ACHN (cell line): ENCODE measurements at regions not wholly inside any gene's neighbourhood (a gene's known extent, or its start where the extent isn't known, plus 50 kb on each side); places are given as distances from the start of the nearest gene placed in this dataset.

Experiments used
- DNase-seq: peaks from one replicate; pipeline ENCODE4 v3.0.0-alpha.2; 2015
- in situ Hi-C: cut with HindIII; loops from 2 replicates; pipeline ENCODE4 v1.10.0; 2017; ENCODE audit warnings: low sequenced_read_pairs, low pct_ligation_motif_present, low pct_unique_long_range_greater_than_20kb

GRCh38 chr5:74355041-74355824 is 285.3 kb downstream of the ENC1 start:
- in situ Hi-C loops = no loop called here
- no peak for DNase-seq

- DNase-seq = no peak
- in situ Hi-C loops = no loop called here
These were observed 288.3 kb downstream of the ENC1 start for GRCh38 chr5:74352256-74352655.

GRCh38 chr5:74342948-74343682 is 297.4 kb downstream of the ENC1 start:
- peak; percentile 2 for DNase-seq
- in situ Hi-C loops = no loop called here

GRCh38 chr5:74342182-74342581 is 298.3 kb downstream of the ENC1 start:
- DNase-seq = no peak
- in situ Hi-C loops = no loop called here

GRCh38 chr5:74341221-74341620 is 299.3 kb downstream of the ENC1 start:
- DNase-seq = no peak
- in situ Hi-C loops = no loop called here

GRCh38 chr5:74340476-74340875 is 300.1 kb downstream of the ENC1 start:
- DNase-seq = no peak
- in situ Hi-C loops = no loop called here

- in situ Hi-C loops = no loop called here
These were observed 302.6 kb downstream of the ENC1 start for GRCh38 chr5:74337984-74338310.

GRCh38 chr5:74337254-74337983 is 303.1 kb downstream of the ENC1 start:
- no peak for DNase-seq
- in situ Hi-C loops = no loop called here

More at GRCh38 chr5:74337984-74338310, 302.6 kb downstream of the ENC1 start:
- DNase-seq = no peak

- in situ Hi-C loops = no loop called here
- DNase-seq = peak; percentile 33
These were observed 304.2 kb downstream of the ENC1 start for GRCh38 chr5:74336297-74336696.

- in situ Hi-C loops = no loop called here
- no peak for DNase-seq
These were observed 305.7 kb downstream of the ENC1 start for GRCh38 chr5:74334762-74335384.

- in situ Hi-C loops = no loop called here
- no peak for DNase-seq
These were observed 306.3 kb downstream of the ENC1 start for GRCh38 chr5:74334062-74334761.

- in situ Hi-C loops = no loop called here
- no peak for DNase-seq
These were observed 307.1 kb downstream of the ENC1 start for GRCh38 chr5:74333430-74333829.

- no peak for DNase-seq
- in situ Hi-C loops = no loop called here
These were observed 307.8 kb downstream of the ENC1 start for GRCh38 chr5:74332682-74333081.

- DNase-seq = no peak
- in situ Hi-C loops = no loop called here
These were observed 308.5 kb downstream of the ENC1 start for GRCh38 chr5:74332006-74332405.

GRCh38 chr5:74328221-74328630 is 312.3 kb downstream of the ENC1 start:
- no peak for DNase-seq
- in situ Hi-C loops = no loop called here

- in situ Hi-C loops = no loop called here
- DNase-seq = no peak
These were observed 313.2 kb downstream of the ENC1 start for GRCh38 chr5:74327339-74327685.

GRCh38 chr5:74326571-74327338 is 313.8 kb downstream of the ENC1 start:
- in situ Hi-C loops = no loop called here
- peak; percentile 87 for DNase-seq

- peak; percentile 8 for DNase-seq
- in situ Hi-C loops = no loop called here
These were observed 314.7 kb downstream of the ENC1 start for GRCh38 chr5:74325866-74326265.
